Stomach (tissue), 8 donors: ENCODE measurements at regions not wholly inside any gene's neighbourhood (a gene's known extent, or its start where the extent isn't known, plus 50 kb on each side); places are given as distances from the start of the nearest gene placed in this dataset.

Experiments used
- DNase-seq, 2 donors: peaks; one replicate each; pipeline versions ENCODE4 v3.0.0 to v3.0.0-alpha.2; 2013 to 2019
- H3K27ac ChIP-seq, 5 donors: fragments of 200-600 bp in 4 of 5; sonication (generic) in 4 of 5; one replicate each; pipeline ENCODE4 v1.5.1; 2013 to 2019; ENCODE audit warnings: mild to moderate bottlenecking in 1 of 5, moderate library complexity in 1 of 5
- H3K27me3 ChIP-seq, 3 donors: fragments of 200-600 bp; sonication (generic); one replicate each; pipeline ENCODE4 v1.5.1; 2017 to 2019; ENCODE audit warnings: mixed run types in 1 of 3
- H3K36me3 ChIP-seq, 4 donors: fragments of 200-600 bp; sonication (generic); 1 replicate in 3 of 4; 2 replicates in 1 of 4; pipeline ENCODE4 v1.5.1; 2016 to 2019
- H3K4me1 ChIP-seq, 4 donors: fragments of 200-600 bp; sonication (generic); one replicate each; pipeline ENCODE4 v1.5.1; 2016 to 2019
- H3K4me3 ChIP-seq, 4 donors: fragments of 200-600 bp; sonication (generic) in 3 of 4; one replicate each; pipeline ENCODE4 v1.5.1; 2016 to 2019; ENCODE audit warnings: mild to moderate bottlenecking in 1 of 4
- H3K9me3 ChIP-seq, 4 donors: fragments of 200-600 bp; sonication (generic); one replicate each; pipeline ENCODE4 v1.5.1; 2016 to 2019
- CTCF ChIP-seq, 7 experiments: fragments of 450-650 bp in 4 of 7; fragments of 200-600 bp in 3 of 7; sonication (generic) in 3 of 7; IDR thresholded peaks; one replicate each; pipeline ENCODE4 v1.5.1; 2016 to 2019; ENCODE audit warnings: antibody characterized with exemption in 7 of 7, control low read depth in 2 of 7, mild to moderate bottlenecking in 1 of 7
- EP300 ChIP-seq: sonication (generic); formaldehyde crosslinking; IDR thresholded peaks from one replicate; pipeline ENCODE4 v1.6.1; 2017; ENCODE audit warnings: antibody characterized with exemption
- POLR2A ChIP-seq, 4 donors: fragments of 450-650 bp; IDR thresholded peaks; one replicate each; pipeline ENCODE4 v1.6.1; 2016; ENCODE audit warnings: antibody characterized with exemption in 4 of 4, control low read depth in 2 of 4, mild to moderate bottlenecking in 1 of 4, moderate library complexity in 1 of 4
- POLR2AphosphoS5 ChIP-seq, 3 donors: sonication (generic); formaldehyde crosslinking; IDR thresholded peaks; one replicate each; pipeline ENCODE4 v1.6.1; 2016; ENCODE audit warnings: antibody characterized with exemption in 3 of 3
- WGBS, 5 donors: extraction: QIAGEN DNeasy Blood & Tissue Kit in 3 of 5; methylation state at CpG; one replicate each; pipeline versions ENCODE4 v1.1.5 to v1.1.7; 2013 to 2018; 5-methylcytosine and 5-hydroxymethylcytosine counted together
- intact Hi-C: fragments of 100-400 bp; cut with DNase I; formaldehyde crosslinking; loops from one replicate; pipeline ENCODE4 v1.15.1; 2023; ENCODE audit warnings: low total_unique reads
- donor health status: healthy with polysubstance abuse.
- donor health status: Bipolar disorder and iron deficiency.
- donor health status: healthy.

GRCh38 chr16:54426553-54426849 is 139.9 kb upstream of the IRX3 start:
- Histone ChIP-seq H3K27me3 (peaks cover 0 to 7% (median 0%) of the 10 kb centered on the region in 3 donors), H3K9me3 (peaks cover 0 to 15% (median 9%) of the 10 kb centered on the region in 4 donors), H3K4me1 (peaks cover 10 to 34% (median 29%) of the 10 kb centered on the region in 4 donors), H3K36me3 (no peaks in the 10 kb centered on the region), H3K4me3 (no peak overlapping the region), H3K27ac (peak overlapping the region in 2 of 5 donors; percentile 24 to 64)
- 41 to 65% (median 46%) methylated on average over 4 of the region's 4 CpGs for WGBS, 5 donors
- intact Hi-C loops, result no loop called here
- no peak for DNase-seq
- TF ChIP-seq POLR2AphosphoS5 (IDR thresholded peaks at IDR 0.05) (no peak), CTCF (IDR thresholded peaks at IDR 0.05) (no peak), POLR2A (IDR thresholded peaks at IDR 0.05) (no peak), EP300 (no peak)

- Histone ChIP-seq H3K36me3 (no peaks in the 10 kb centered on the region), H3K4me1 (peaks cover 10 to 32% (median 29%) of the 10 kb centered on the region in 4 donors), H3K27ac (peak overlapping the region in 2 of 5 donors; percentile 5 to 64), H3K27me3 (peaks cover 0 to 7% (median 0%) of the 10 kb centered on the region in 3 donors), H3K4me3 (no peak overlapping the region), H3K9me3 (peaks cover 0 to 15% (median 9%) of the 10 kb centered on the region in 4 donors)
- intact Hi-C loops, result no loop called here
- no peak for DNase-seq
- 60 to 73% (median 62%) methylated on average over 12 of the region's 12 CpGs for WGBS, 5 donors
- TF ChIP-seq POLR2A (IDR thresholded peaks at IDR 0.05), result no peak
- no peak for TF ChIP-seq EP300
- no peak for TF ChIP-seq CTCF (IDR thresholded peaks at IDR 0.05)
- no peak for TF ChIP-seq POLR2AphosphoS5 (IDR thresholded peaks at IDR 0.05)
Observed at GRCh38 chr16:54425681-54426552, 139.3 kb upstream of the IRX3 start.

GRCh38 chr16:54425068-54425467 is 138.5 kb upstream of the IRX3 start:
- Histone ChIP-seq H3K36me3 (no peaks in the 10 kb centered on the region), H3K9me3 (peaks cover 0 to 11% (median 5%) of the 10 kb centered on the region in 4 donors), H3K4me1 (peaks cover 7 to 30% (median 23%) of the 10 kb centered on the region in 4 donors), H3K27me3 (no peaks in the 10 kb centered on the region), H3K27ac (peak overlapping the region in 1 of 5 donors; percentile 64), H3K4me3 (no peak overlapping the region)
- intact Hi-C loops, result no loop called here
- WGBS, 5 donors, result 32 to 69% (median 47%) methylated on average over 1 of the region's 1 CpG
- no peak for TF ChIP-seq EP300
- TF ChIP-seq POLR2AphosphoS5 (IDR thresholded peaks at IDR 0.05), result no peak
- no peak for TF ChIP-seq POLR2A (IDR thresholded peaks at IDR 0.05)
- TF ChIP-seq CTCF (IDR thresholded peaks at IDR 0.05), result no peak
- no peak for DNase-seq

- intact Hi-C loops, result no loop called here
- WGBS, 5 donors, result 62 to 75% (median 71%) methylated on average over 5 of the region's 5 CpGs
- TF ChIP-seq POLR2A (IDR thresholded peaks at IDR 0.05), result no peak
- no peak for TF ChIP-seq CTCF (IDR thresholded peaks at IDR 0.05)
- TF ChIP-seq POLR2AphosphoS5 (IDR thresholded peaks at IDR 0.05), result no peak
- TF ChIP-seq EP300, result no peak
- Histone ChIP-seq H3K4me3 (no peak overlapping the region), H3K4me1 (peaks cover 6 to 30% (median 25%) of the 10 kb centered on the region in 4 donors), H3K27me3 (no peaks in the 10 kb centered on the region), H3K27ac (no peak overlapping the region), H3K36me3 (no peaks in the 10 kb centered on the region), H3K9me3 (peaks cover 0 to 1% (median 0%) of the 10 kb centered on the region in 4 donors)
- DNase-seq, result no peak
Observed at GRCh38 chr16:54424043-54424451, 137.5 kb upstream of the IRX3 start.
